HG02798 (cell line): ENCODE measurements at regions not wholly inside any gene's neighbourhood (a gene's known extent, or its start where the extent isn't known, plus 50 kb on each side); places are given as distances from the start of the nearest gene placed in this dataset.
"Not testable (repeated sequence)": the region's sequence is repeated elsewhere in the genome, so short reads cannot be mapped to it uniquely, and the experiment has no call there.

Source experiments
- ATAC-seq: cut with Tn5 transposase; IDR thresholded peaks from one replicate; pipeline ENCODE4 v1.9.1; 2021; ENCODE audit warnings: mild to moderate bottlenecking; ENCODE audit not compliant: unreplicated experiment, poor library complexity

DNA sequence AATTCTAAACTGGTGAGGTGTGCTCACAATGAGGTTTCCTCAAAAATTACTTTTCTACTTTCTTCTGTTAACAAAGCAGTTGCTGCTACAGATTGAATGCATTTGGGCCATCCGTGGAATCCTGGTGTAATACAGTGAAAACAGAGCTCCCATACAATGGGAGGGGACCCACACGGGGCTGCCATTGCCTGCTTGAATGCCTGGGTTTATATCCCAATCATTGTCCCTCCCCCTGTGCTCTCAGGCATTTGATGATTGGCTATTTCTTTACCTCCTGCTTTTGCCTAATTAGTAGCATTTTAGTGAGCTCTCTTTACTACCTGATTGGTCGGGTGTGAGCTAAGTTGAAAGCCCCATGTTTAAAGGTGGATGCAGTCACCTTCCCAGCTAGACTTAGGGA, 52.9 kb upstream of the CSF1 start:
- not testable (repeated sequence) for ATAC-seq

DNA sequence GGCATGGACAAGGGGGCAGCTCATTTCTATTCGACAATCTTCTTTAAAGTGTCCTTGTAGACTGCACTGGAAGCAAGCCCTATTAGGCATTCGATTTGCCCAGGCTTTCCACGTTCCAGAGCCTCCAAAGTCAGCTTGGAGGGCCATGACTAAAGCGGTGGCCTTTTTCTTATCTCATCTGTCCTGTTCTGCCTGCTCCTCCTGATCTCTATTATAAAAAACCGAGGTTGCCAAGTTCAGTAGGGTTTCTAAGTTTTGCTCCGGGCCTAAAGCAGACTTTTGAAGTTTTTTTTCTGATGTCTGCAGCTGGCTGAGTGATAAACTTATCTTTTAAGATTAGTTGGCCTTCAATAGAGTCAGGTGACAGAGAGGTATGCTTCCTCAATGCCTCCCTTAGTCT, 54.7 kb upstream of the CSF1 start:
- not testable (repeated sequence) for ATAC-seq

DNA sequence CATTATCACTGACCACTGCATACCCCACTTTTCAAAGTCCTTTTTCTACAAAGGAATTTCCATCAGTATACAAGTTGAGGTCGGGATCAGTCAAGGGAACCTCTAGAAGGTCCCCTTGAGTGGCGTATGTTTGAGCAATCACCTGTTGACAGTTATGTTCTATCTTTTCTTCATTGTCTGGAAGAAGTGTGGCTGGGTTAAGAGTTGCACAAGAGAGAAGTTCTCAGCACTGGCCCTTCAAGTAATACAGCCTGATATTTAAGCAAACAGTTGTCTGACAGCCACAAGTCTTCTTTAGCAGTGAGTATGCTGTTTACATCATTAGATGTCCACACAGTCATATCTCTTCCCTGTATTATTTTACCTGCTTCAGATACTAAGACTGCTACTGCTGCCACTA, 56.7 kb upstream of the CSF1 start:
- not testable (repeated sequence) for ATAC-seq

GRCh38 chr1:109852221-109853015, 58.2 kb upstream of the CSF1 start:
- not testable (repeated sequence) for ATAC-seq

- no peak for ATAC-seq
Measured at GRCh38 chr1:109850827-109851226, 59.8 kb upstream of the CSF1 start.

- no peak for ATAC-seq
Measured at GRCh38 chr1:109850194-109850593, 60.5 kb upstream of the CSF1 start.

DNA sequence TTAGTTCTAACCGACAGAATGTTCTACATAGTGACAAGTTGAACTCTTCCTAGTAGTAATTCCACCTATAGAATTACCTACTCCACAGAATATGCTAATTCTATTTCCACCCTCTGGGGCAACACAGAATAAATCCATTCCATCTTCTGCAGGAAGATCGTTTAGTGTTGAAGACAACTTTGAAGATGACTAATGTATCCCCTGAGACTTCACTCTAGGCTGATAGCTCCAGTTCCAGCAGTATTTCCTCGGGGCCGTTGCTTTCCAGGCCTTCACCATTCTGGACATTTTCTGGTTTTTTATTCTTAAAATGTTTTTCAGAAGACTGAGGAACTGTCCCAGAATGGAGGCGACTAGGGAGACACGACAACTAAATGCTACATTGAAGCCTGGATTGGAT, 61.0 kb upstream of the CSF1 start:
- no peak for ATAC-seq

GRCh38 chr1:109847251-109847650, 63.4 kb upstream of the CSF1 start:
- ATAC-seq, result no peak

DNA sequence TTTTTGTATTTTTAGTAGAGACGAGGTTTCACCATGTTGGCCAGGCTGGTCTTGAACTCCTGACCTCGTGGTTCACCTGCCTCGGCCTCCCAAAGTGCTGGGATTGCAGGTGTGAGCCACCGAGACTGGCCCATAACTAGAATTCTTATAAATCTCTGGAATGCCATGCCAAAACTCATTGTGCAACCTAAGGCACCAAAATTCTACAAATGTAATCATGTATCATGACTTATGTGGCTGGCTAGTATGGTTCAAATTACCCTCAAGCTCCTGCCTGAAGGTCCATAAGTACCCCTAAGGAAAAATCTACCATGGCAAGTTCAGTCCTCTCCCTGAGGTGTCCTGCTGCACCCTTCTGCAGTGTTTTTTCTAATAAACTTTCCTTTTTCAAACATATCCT, 63.8 kb upstream of the CSF1 start:
- ATAC-seq, result no peak

DNA sequence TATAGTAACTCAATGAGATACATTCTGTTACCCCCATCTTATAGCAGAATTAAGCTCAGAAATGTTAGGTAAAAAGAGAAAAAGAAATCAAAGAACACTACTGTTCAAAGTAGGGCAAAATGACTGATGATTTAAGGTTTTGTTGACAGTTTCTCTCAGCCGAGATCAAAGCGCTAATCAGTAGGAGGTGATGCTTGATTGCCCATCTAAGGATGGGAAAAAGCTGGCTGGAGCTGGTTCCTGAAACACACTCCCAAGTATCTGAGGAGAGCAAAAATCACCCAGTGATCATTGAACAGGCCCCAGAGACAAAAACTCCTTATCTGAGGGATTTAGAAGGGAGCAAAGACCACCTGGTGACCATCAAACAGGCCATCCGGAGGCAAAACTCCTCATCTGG, 64.5 kb upstream of the CSF1 start:
- ATAC-seq, result no peak

- ATAC-seq, result no peak
Measured at GRCh38 chr1:109845658-109846057, 65.0 kb upstream of the CSF1 start.

DNA sequence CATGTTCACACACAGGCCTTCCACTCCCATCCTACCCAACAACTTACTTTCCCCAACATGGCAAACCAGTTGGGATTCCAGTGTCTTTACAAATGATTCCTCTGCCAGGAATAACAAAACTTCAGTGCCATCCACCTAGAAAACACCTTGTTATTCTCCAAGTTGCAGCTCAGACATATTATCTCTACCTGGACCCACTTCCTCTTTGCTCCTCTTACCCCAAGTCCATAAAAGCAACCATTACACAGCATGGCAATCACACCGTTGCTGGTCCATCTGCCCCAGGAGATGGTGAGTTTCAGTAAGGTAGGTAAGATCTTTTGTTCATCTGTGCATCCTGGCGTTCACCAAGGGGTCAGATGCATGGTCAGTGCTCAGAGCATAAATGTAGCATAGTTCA, 66.0 kb upstream of the CSF1 start:
- no peak for ATAC-seq

DNA sequence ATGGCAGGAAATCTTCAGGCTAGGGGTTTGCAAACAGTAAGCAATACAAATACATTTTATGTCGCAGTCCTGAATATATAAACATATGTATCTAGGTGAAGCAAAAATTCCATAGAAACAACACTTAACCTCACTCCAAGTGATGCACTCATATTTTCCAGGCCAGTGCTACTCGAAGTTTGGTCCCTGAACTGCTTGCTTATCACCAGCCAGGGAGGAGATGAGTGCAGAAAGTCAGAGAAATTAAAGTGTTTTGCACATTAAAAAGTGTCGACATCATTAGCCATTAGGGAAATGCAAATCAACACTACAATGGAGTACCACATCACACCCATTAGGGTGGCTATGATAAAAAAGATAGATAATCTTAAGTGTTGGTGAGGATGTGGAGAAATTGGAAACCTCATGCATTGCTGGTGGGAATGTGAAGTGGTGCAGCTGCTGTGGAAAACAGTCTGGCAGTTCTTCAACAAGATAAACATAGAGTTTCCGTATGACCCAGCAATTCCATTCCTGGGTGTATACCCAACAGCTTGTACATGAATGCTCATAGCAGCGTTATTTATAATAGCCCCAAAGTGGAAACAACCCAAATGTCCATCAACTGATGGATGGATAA, 70.5 kb upstream of the CSF1 start:
- no peak for ATAC-seq

DNA sequence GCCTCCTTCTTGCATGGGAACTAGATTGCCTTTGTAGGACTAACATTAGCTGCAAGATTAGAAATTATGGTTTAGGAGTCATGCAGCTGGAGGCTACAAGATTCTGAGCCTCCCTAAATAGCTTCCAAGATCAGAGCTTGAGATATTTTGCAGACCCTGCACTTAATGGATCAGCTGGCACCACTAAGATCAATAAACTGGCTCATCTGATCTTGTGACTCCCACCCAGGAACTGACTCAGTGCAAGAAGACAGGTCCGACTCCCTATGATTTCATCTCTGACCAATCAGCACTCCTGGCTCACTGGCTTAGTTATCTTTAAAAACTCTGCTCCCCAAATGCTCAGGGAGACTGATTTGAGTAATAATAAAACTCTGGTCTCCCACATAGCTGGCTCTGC, 71.4 kb upstream of the CSF1 start:
- not testable (repeated sequence) for ATAC-seq

DNA sequence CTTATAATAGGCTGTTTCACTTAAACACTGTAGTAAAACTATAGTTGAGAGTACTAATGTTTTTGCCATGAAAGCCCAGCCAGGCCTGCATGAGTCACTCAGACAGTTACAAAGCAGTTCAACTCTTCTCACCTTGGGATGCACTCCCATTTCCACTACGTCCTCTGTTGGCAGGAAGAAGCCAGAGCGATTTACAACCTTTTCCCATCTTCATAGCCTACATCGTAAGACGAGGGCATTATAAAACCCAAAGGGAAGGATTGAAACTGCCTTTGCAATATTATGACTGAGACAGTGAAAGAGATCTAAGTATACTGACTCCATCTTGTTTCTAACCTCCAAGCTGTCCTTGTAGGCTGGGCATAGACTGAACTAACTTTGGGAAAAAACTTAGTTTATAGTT, 71.8 kb upstream of the CSF1 start:
- no peak for ATAC-seq

DNA sequence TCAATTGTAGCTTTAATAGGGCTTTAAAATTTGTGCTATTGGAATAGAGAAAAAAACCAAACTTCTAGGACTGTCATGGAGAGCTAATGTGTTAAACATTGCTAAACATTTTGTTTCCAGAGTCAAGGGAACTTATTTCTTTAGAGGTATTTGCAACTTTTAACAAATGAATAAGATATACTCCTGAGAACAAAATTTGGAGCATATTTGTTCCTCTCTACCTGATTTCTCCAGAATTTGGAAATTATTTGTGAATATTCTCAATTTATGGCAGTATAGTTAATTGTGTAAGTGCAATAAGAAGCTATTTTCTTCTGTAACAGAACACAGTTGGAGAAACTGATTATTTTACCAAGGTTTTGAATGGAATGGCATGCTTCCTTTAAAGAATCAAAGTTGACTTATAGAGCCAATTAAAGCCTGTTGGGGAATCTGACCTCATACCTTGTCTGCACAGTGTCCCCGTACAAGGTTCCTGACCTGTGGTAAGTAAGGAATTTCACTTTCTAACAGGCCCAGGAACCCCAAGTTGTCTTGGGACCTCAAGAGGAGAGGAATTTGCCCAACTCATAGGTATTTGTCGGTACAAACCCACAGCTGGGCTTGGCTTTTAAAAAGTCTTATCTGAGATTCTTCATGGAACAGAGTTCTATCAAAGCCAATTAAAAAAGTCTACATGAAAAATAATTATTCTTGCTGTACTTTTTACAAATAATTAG, 72.6 kb upstream of the CSF1 start:
- no peak for ATAC-seq

- not testable (repeated sequence) for ATAC-seq
Measured at GRCh38 chr1:109835645-109836044, 71.9 kb upstream of the EPS8L3 start.

GRCh38 chr1:109834951-109835350, 71.2 kb upstream of the EPS8L3 start:
- no peak for ATAC-seq

GRCh38 chr1:109832945-109833344, 69.2 kb upstream of the EPS8L3 start:
- ATAC-seq, result no peak

DNA sequence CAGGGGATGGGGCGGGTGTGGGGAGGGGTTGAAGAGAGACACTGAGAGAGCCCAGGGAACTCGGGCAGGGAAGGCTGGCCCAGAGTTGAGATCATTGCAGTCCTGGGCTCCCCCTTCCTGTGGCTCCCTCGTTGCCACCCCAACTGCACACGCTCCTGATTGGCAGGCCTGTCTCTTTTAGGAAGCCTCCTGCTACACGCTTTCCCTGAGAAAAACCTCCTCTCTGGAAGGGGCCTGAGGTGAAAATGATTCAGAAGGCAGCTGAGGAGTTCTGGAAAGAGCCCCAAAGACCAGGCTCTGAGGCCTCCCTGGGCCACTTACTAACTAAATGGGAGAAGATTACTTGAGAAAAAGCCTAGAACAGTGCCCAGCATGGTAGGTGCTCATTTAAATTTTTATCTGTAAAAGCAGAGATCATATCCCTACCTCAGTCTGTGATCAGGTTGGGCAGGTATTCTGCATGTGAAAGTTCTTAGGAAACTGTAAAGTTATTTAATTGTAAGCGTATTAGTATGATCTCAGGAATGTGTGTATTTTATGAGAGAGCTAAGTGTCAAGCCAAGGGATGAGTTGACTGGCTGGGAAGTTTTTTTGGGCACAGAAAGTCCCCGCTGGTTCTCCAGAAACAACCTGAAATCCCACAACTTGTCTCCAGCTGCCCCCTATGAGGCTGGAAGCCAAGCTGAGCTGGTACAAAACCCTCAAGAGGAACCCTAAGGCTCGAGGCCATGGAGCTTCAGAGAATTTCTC, 65.2 kb upstream of the EPS8L3 start:
- no peak for ATAC-seq

GRCh38 chr1:109827986-109828385, 64.3 kb upstream of the EPS8L3 start:
- ATAC-seq, result no peak
